Body of pancreas (tissue), 4 donors: ENCODE measurements at regions not wholly inside any gene's neighbourhood (a gene's known extent, or its start where the extent isn't known, plus 50 kb on each side); places are given as distances from the start of the nearest gene placed in this dataset.
A peak's percentile ranks its signal among the peaks of the same experiment; 100 is the strongest.

Experiments
- ATAC-seq: fragments of 150-250 bp; one replicate; pipeline ENCODE4 v1.9.1; 2016
- DNase-seq, 4 donors: peaks; one replicate each; pipeline ENCODE4 v3.0.0-alpha.2; 2019
- H3K27ac ChIP-seq, 4 donors: fragments of 200-600 bp; sonication (generic); 1 replicate in 3 of 4; 2 replicates in 1 of 4; pipeline versions ENCODE4 v1.5.1 to v1.6.1; 2016 to 2019; ENCODE audit warnings: mild to moderate bottlenecking in 1 of 4, mixed read lengths in 1 of 4, moderate library complexity in 1 of 4
- H3K27me3 ChIP-seq, 2 donors: fragments of 200-600 bp; sonication (generic); one replicate each; pipeline ENCODE4 v1.6.0; 2016; ENCODE audit warnings: mild to moderate bottlenecking in 1 of 2
- H3K36me3 ChIP-seq, 2 donors: fragments of 200-600 bp; sonication (generic); replicated peaks in 1 of 2; 2 replicates each; pipeline ENCODE4 v1.5.1; 2016; ENCODE audit warnings: low read depth in 2 of 2; ENCODE audit not compliant: insufficient read depth in 1 of 2
- H3K4me1 ChIP-seq: fragments of 200-600 bp; sonication (generic); one replicate; pipeline ENCODE4 v1.6.0; 2016
- H3K4me3 ChIP-seq, 2 donors: fragments of 200-600 bp; sonication (generic); 1 replicate in 1 of 2; 2 replicates in 1 of 2; pipeline ENCODE4 v1.5.1; 2016 to 2019
- H3K9me3 ChIP-seq, 3 donors: fragments of 200-600 bp; sonication (generic); 1 replicate in 2 of 3; 2 replicates in 1 of 3; pipeline ENCODE4 v1.5.1; 2016
- CTCF ChIP-seq, 7 experiments: fragments of 450-650 bp in 4 of 7; fragments of 200-600 bp in 3 of 7; sonication (generic) in 3 of 7; IDR thresholded peaks; one replicate each; pipeline ENCODE4 v1.5.1; 2016 to 2019; ENCODE audit warnings: antibody characterized with exemption in 7 of 7
- POLR2A ChIP-seq, 3 donors: fragments of 450-650 bp; IDR thresholded peaks; one replicate each; pipeline ENCODE4 v1.6.1; 2016; ENCODE audit warnings: antibody characterized with exemption in 3 of 3, mild to moderate bottlenecking in 2 of 3
- WGBS, 2 donors: methylation state at CpG; one replicate each; pipeline ENCODE4 v1.1.5; 2017; 5-methylcytosine and 5-hydroxymethylcytosine counted together
- intact Hi-C: fragments of 100-400 bp; cut with DNase I; formaldehyde crosslinking; loops from one replicate; pipeline ENCODE4 v1.15.1; 2023

DNA sequence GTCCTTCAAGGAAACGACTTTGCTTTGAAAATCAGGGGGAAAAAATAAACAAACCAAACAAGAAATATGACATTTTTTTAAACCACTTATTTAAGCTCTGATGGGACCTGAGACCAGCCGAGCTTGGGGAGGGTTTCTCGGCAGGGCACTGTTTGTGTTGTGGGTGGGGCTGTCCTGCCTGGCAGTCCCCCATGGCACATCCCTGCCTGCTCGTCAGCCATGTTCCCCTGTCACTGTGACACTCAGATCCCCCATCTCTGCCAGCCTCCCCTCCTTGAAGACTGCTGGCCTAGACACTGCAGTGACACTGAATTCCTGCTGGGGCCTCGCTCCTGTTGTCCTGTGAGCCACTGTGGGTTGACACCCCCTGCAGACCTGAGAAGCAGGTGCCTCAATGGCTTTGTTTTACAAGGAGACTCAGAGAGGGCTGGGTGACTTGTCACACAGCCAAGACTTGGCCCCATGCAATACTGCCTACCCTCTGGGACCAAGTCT, 95.1 kb upstream of the PTPN1 start:
- peak in 1 of 4 donors; percentile 56 for DNase-seq
- intact Hi-C loops: no loop called here

DNA sequence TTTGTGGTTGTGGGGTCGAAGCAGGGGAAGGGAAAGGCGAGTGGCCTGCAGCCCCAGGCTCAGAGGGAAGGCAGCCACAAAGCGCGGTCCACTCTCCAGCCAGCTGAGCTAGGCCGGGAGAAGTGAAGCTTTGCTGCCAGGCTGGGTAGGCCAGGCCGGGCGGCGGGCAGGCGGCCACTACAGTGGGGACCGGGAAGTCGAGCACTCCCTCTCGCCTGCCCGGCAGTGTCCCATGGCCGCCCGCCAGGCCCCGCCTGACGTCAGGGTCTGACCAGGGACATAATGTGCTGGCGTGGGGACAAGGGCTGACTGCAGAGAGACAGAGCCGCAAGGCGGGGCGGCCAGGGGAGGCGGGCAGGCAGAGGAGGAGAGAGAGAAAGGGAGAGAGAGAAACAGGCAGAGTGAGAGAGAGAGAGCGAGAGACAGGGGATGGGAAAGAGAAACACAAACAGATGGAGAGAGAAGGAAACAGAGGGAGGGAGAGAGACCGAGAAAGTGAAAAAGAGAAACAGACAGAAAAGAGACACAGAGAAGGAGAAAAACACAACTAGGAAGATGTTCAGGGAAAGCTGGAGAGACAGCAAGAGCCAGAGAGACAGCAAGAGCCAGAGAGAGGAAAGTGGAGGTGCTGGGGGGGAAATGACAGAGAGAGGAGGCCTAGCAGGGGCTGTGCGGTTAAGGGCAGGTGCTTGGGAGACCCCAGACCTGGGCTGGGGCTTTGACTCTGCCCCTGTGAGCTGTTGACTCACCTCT, 94.5 kb upstream of the PTPN1 start:
- H3K4me1 ChIP-seq: peaks cover 56% of the 10 kb centered on the region
- ATAC-seq: peak; percentile 98
- H3K9me3 ChIP-seq: no peaks in the 10 kb centered on the region
- intact Hi-C loops: no loop called here
- H3K36me3 ChIP-seq: no peaks in the 10 kb centered on the region
- no peak overlapping the region for H3K4me3 ChIP-seq
- no peaks in the 10 kb centered on the region for H3K27me3 ChIP-seq
- WGBS, 2 donors: 18 to 22% methylated on average over 11 to 15 of the region's 25 CpGs
- DNase-seq: peak; percentile 99 to 100 (median 100)
- peak overlapping the region; percentile 95 to 99 (median 96) for H3K27ac ChIP-seq
- TF ChIP-seq CTCF (IDR thresholded peaks at IDR 0.05) (peak in 2 of 7 experiments; percentile 34 to 40), POLR2A (IDR thresholded peaks at IDR 0.05) (peak; percentile 86 to 91 (median 90))

More for the DNA sequence above, 95.1 kb upstream of the PTPN1 start:
- Histone ChIP-seq H3K9me3 (no peaks in the 10 kb centered on the region), H3K4me1 (peaks cover 56% of the 10 kb centered on the region), H3K4me3 (no peak overlapping the region), H3K36me3 (no peaks in the 10 kb centered on the region), H3K27ac (peak overlapping the region; percentile 95 to 99 (median 96)), H3K27me3 (no peaks in the 10 kb centered on the region)
- no peak for TF ChIP-seq POLR2A (IDR thresholded peaks at IDR 0.05)
- no peak for TF ChIP-seq CTCF (IDR thresholded peaks at IDR 0.05)
- ATAC-seq: peak; percentile 11
- 20 to 44% methylated on average over 5 of the region's 5 CpGs for WGBS, 2 donors

DNA sequence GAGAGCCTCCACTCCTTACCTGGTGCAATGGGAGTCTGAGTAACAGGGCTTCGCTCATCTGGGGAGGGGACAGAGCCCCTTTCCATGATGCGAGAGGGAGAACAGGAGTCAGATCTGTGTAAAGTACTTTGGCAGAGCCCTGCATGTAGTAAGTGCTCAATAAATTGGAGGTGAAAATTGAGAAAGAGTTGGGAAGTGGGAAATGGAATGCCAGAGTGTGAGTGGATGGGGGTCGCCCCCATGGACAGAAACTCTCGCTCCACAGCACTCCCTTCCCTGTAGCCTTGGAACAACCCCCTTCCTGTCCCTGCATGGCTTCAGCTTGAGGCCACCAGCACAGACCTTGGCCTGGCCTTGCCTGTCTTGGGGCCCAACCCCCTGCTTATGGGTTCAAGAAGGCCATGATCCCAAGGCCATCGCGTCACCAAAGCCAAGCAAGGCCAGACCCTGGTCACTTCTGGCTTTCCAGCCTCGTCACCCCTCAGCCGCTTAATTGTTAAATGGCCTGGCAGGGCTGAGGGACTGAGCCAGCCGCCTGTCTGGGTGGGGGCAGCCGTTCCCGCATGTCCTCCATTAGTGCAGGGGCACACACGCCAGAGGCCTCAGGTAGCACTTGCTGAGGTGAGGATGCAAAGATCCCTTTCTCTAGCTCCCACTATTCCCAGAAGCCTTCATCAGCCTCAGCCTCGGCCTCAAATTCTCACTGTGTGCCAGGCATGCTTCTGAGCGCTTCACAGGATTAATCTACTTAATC, 93.7 kb upstream of the PTPN1 start:
- TF ChIP-seq CTCF (IDR thresholded peaks at IDR 0.05) (no peak), POLR2A (IDR thresholded peaks at IDR 0.05) (no peak)
- 84 to 87% methylated on average over 13 to 14 of the region's 14 CpGs for WGBS, 2 donors
- intact Hi-C loops: no loop called here
- no peaks in the 10 kb centered on the region for H3K27me3 ChIP-seq
- no peaks in the 10 kb centered on the region for H3K36me3 ChIP-seq
- peaks cover 54% of the 10 kb centered on the region for H3K4me1 ChIP-seq
- H3K27ac ChIP-seq: peak overlapping the region; percentile 88 to 99 (median 96)
- ATAC-seq (no peak), DNase-seq (peak in 3 of 4 donors; percentile 29 to 36 (median 33))
- H3K9me3 ChIP-seq: no peaks in the 10 kb centered on the region
- H3K4me3 ChIP-seq: no peak overlapping the region

DNA sequence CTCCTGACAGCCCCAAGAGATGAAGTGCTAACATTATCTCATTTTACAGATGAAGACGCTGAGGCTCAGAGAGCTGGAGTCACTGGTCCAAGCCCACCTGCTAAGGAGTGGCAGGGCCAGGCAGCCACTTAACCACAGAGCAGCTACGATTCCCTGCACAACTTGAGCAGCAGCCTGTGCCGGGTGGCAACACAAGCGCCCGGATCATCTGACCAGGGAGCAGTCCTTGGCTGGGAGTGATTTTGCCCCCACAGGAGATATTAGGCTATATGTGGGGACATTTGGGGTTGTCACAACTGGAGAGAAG, 93.2 kb upstream of the PTPN1 start:
- Histone ChIP-seq H3K4me1 (peaks cover 53% of the 10 kb centered on the region), H3K36me3 (no peaks in the 10 kb centered on the region), H3K4me3 (no peak overlapping the region), H3K27ac (peak overlapping the region; percentile 88 to 99 (median 96)), H3K27me3 (no peaks in the 10 kb centered on the region), H3K9me3 (no peaks in the 10 kb centered on the region)
- DNase-seq (no peak), ATAC-seq (no peak)
- intact Hi-C loops: no loop called here
- TF ChIP-seq POLR2A (IDR thresholded peaks at IDR 0.05): no peak
- no peak for TF ChIP-seq CTCF (IDR thresholded peaks at IDR 0.05)
- 86 to 93% methylated on average over 1 to 5 of the region's 5 CpGs for WGBS, 2 donors
